Activated CD4-positive, alpha-beta T cell treated with anti-CD3 and anti-CD28 coated beads for 36 hours (primary cell): ENCODE measurements at regions not wholly inside any gene's neighbourhood (a gene's known extent, or its start where the extent isn't known, plus 50 kb on each side); places are given as distances from the start of the nearest gene placed in this dataset.

Source experiments
- ATAC-seq: fragments of 200-7000 bp; cut with Tn5 transposase; one replicate; pipeline ENCODE4 v1.10.0; 2021; ENCODE audit warnings: mild to moderate bottlenecking, moderate library complexity
- CTCF ChIA-PET: fragments of 350-600 bp; sonication (Branson Sonifier 250); formaldehyde crosslinking; loops from one replicate; lab custom pipeline; 2021; ENCODE audit warnings: antibody characterized with exemption; lab: Charles Lee
- POLR2A ChIA-PET: fragments of 350-600 bp; sonication (Branson Sonifier 250); formaldehyde crosslinking; loops from one replicate; lab custom pipeline; 2021; ENCODE audit warnings: antibody characterized with exemption, inconsistent platforms; lab: Charles Lee
- DNase-seq: peaks from one replicate; pipeline ENCODE4 v3.0.0-alpha.2; 2020
- H3K27ac Mint-ChIP-seq: one replicate; pipeline ENCODE4 v1.8.0; 2021; ENCODE audit warnings: mixed read lengths
- H3K27me3 Mint-ChIP-seq: one replicate; pipeline ENCODE4 v1.8.0; 2021; ENCODE audit warnings: mixed read lengths
- H3K36me3 Mint-ChIP-seq: one replicate; pipeline ENCODE4 v1.8.0; 2021; ENCODE audit warnings: low read depth, mixed read lengths
- H3K4me1 Mint-ChIP-seq: one replicate; pipeline ENCODE4 v1.8.0; 2021; ENCODE audit warnings: mixed read lengths
- H3K4me3 Mint-ChIP-seq: one replicate; pipeline ENCODE4 v1.8.0; 2021; ENCODE audit warnings: mild to moderate bottlenecking, moderate library complexity, mixed read lengths
- H3K9me3 Mint-ChIP-seq: one replicate; pipeline ENCODE4 v1.8.0; 2021; ENCODE audit warnings: low read depth, mixed read lengths
- intact Hi-C, 2 experiments: fragments of 100-400 bp; cut with DNase I in 1 of 2; cut with micrococcal nuclease in 1 of 2; formaldehyde crosslinking; loops; one replicate each; pipeline versions ENCODE4 v1.14.2 to v1.15.1; 2022 to 2024; cut with DNase I, micrococcal nuclease

DNA sequence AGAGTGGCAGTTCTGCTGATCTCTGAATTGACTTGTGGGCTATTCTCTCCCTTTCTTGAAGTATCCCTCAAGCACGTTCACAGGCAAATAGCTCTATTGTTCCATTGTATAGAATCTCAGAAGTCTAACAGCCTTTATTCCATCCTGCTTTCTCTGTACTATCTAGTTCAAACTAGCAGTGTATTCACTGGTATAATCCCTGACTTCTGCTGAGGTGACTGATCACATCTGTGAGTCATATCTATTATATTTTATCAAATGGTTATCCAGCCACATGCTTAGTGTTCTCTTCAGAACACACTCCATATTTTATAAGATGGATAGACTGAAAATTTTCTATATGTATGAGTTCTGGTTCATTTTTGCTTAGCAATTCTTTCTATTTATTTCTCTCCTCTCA, 866.1 kb downstream of the C12orf50 start:
- Mint-ChIP-seq H3K4me1 (no peaks in the 10 kb centered on the region), H3K36me3 (no peaks in the 10 kb centered on the region), H3K9me3 (peaks cover 4% of the 10 kb centered on the region), H3K27ac (no peak overlapping the region), H3K4me3 (no peak overlapping the region), H3K27me3 (no peaks in the 10 kb centered on the region)
- CTCF ChIA-PET = no interaction called here
- intact Hi-C loops = no loop called here
- POLR2A ChIA-PET = no interaction called here
- DNase-seq (no peak), ATAC-seq (no peak)

DNA sequence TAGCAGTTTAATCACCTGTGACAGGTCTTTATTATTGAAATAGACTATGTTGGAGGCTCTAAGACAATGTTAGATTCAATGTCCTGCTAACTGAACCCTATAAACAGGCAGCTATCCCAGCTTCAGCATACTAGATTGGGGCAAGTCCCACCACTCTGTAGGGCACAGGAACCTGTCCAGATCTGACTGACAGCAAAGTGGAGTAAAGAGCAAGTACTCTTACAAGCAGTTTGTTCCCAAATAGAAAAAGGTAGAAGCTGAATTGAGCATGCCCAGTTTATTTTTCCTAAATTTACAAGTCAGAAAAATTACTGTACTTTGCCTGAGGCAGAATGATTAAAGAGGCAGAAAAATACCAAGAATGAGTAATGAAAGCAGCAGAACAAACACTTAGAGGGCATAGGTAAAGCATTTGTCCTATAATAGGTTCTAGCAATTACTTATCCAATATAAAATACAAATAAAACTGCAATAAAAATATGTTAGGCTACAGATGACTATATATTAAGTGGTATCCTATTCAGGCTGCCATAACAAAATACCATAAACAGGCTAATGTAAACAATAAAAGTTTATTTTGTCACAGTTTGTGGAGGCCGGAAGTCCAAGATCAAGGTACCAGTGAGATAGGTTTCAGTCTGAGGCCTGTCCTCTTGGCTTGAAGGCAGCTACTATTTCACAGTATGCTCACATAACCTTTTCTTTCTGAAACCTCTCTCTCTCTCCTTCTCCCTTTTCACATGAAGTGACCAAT, 868.2 kb downstream of the C12orf50 start:
- no peaks in the 10 kb centered on the region for H3K27me3 Mint-ChIP-seq
- H3K4me1 Mint-ChIP-seq = no peaks in the 10 kb centered on the region
- H3K27ac Mint-ChIP-seq = no peak overlapping the region
- ATAC-seq (no peak), DNase-seq (no peak)
- CTCF ChIA-PET = no interaction called here
- no peaks in the 10 kb centered on the region for H3K36me3 Mint-ChIP-seq
- POLR2A ChIA-PET = no interaction called here
- intact Hi-C loops = no loop called here
- H3K9me3 Mint-ChIP-seq = no peaks in the 10 kb centered on the region
- no peak overlapping the region for H3K4me3 Mint-ChIP-seq

DNA sequence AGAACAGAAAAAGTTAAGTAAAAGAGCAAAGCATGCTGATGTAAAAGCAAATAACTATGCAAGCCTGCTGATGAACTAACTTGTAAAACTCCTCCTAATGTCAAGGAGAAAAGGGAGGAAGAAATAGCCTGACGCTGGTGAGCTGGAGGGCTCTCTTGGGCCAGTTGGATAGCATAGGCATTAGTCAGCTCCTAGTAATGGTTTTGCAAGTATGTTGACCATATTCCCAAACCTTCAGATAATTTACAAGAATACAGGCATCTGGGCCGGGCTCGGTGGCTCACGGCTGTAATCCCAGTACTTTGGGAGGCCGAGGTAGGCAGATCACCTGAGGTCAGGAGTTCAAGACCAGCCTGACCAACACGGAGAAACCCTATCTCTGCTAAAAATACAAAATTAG, 871.4 kb downstream of the C12orf50 start:
- Mint-ChIP-seq H3K27me3 (no peaks in the 10 kb centered on the region), H3K27ac (no peak overlapping the region), H3K9me3 (no peaks in the 10 kb centered on the region), H3K4me1 (no peaks in the 10 kb centered on the region), H3K4me3 (no peak overlapping the region), H3K36me3 (no peaks in the 10 kb centered on the region)
- intact Hi-C loops = no loop called here
- ChIA-PET POLR2A (no interaction called here), CTCF (no interaction called here)
- ATAC-seq (no peak), DNase-seq (no peak)

DNA sequence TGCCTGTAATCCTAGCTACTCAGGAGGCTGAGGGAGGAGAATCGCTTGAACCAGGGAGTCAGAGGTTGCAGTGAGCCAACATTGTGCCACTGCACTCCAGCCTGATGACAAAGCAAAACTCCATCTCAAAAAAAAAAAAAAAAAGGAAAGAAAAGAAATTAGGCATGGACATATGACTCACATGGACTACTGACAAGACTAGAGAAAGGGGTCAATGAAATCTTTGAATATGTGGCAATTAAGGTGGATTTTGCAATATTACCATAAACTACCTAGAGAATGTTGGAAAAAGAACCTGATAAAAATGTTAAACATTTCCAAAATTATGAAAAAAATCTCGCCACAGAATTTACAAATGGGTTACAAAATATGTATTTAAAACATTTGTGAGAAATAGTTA, 873.6 kb downstream of the C12orf50 start:
- no peaks in the 10 kb centered on the region for H3K4me1 Mint-ChIP-seq
- ATAC-seq (no peak), DNase-seq (no peak)
- no peak overlapping the region for H3K4me3 Mint-ChIP-seq
- no peak overlapping the region for H3K27ac Mint-ChIP-seq
- H3K27me3 Mint-ChIP-seq = no peaks in the 10 kb centered on the region
- H3K9me3 Mint-ChIP-seq = no peaks in the 10 kb centered on the region
- intact Hi-C loops = no loop called here
- CTCF ChIA-PET = no interaction called here
- H3K36me3 Mint-ChIP-seq = no peaks in the 10 kb centered on the region
- POLR2A ChIA-PET = no interaction called here

DNA sequence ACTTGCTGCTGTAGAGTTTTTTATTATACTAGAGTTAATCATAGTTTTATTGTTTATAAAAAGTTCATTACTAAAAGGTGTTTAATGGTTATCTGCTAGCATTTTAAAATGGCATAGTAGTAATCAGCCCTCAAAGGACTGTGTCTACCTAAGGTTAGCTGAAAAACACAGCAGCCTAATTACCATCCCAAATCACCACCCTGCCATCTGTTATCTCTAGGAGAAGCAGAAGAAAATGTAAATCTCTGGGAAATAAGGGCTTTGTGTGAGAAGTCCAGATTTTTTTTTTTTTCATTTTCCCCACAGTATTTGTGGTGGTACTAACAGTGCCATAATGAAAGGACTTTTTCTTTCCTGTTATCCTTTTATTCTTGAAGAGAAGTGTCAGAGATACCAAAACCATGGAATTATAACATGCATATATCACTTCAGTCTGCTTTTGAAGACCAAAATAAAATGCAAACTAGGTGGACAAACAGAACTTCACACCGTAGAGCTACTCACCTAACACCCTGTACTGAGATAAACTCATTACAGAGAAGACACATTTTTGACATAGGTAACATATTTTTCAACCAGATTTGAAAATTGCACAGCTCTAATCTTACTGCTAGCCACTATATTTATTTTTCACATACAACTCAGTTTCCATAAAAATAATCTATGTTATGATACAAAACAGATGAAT, 876.2 kb downstream of the C12orf50 start:
- no peaks in the 10 kb centered on the region for H3K36me3 Mint-ChIP-seq
- ATAC-seq (no peak), DNase-seq (no peak)
- H3K9me3 Mint-ChIP-seq = peaks cover 7% of the 10 kb centered on the region
- POLR2A ChIA-PET = no interaction called here
- H3K27ac Mint-ChIP-seq = no peak overlapping the region
- CTCF ChIA-PET = no interaction called here
- no peaks in the 10 kb centered on the region for H3K27me3 Mint-ChIP-seq
- no peak overlapping the region for H3K4me3 Mint-ChIP-seq
- intact Hi-C loops = no loop called here
- no peaks in the 10 kb centered on the region for H3K4me1 Mint-ChIP-seq

DNA sequence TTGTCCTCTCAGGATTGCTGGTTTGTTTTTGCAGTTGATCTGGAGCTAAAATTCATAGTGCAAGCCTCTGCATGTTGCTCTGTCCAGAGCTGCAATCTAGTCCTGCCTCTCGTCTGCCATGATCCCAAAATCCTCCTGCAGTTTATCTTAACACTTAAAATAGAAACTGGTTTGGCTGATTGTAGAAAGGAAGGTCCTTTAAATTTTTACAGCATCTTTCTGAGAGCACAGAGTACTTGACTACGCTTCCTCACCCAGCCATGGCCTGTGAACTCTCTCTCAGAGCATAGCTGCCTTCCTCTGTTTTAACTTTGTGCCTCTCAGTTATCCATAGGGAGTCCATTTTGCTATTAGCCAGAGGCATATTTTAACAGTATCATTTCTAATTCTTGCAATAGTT, 877.1 kb downstream of the C12orf50 start:
- H3K4me3 Mint-ChIP-seq = no peak overlapping the region
- no peaks in the 10 kb centered on the region for H3K27me3 Mint-ChIP-seq
- H3K27ac Mint-ChIP-seq = no peak overlapping the region
- H3K36me3 Mint-ChIP-seq = no peaks in the 10 kb centered on the region
- H3K9me3 Mint-ChIP-seq = peaks cover 7% of the 10 kb centered on the region
- CTCF ChIA-PET = no interaction called here
- intact Hi-C loops = no loop called here
- no peaks in the 10 kb centered on the region for H3K4me1 Mint-ChIP-seq
- DNase-seq (no peak), ATAC-seq (no peak)
- POLR2A ChIA-PET = no interaction called here

DNA sequence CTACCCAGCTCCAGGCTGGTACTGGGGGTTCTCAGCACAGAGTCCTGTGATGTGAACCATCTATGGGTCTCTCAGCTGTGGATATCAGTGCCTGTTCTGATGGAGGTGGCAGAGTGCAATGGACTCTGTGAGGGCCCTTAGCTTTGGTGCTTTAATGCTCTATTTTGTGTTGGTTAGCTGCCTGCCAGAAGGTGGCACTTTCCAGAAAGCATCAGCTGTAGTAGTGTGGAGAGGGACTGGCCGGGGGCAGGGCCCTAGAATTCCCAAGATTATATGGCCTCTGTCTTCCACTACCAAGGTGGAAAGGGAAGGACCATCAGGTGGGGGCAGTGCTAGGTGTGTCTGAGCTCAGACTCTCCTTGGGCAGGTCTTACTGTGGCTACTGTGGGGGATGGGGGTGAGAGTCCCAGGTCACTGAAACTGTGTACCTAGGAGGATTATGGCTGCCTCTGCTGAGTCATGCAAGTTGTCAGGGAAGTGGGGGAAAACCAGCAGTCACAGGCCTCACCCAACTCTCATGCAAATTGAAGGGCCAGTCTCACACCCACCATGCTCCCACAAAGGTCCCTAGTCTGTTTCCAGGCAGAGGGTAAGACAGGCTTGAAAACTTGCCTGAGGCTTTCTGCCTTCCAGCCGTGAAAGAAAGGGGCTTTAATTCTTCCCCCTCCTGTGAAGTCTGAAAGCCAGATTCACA, 878.1 kb downstream of the C12orf50 start:
- POLR2A ChIA-PET = no interaction called here
- Mint-ChIP-seq H3K9me3 (peaks cover 9% of the 10 kb centered on the region), H3K4me1 (no peaks in the 10 kb centered on the region), H3K36me3 (no peaks in the 10 kb centered on the region), H3K4me3 (no peak overlapping the region), H3K27ac (no peak overlapping the region), H3K27me3 (no peaks in the 10 kb centered on the region)
- no peak for ATAC-seq
- CTCF ChIA-PET = no interaction called here
- intact Hi-C loops = no loop called here
- no peak for DNase-seq

DNA sequence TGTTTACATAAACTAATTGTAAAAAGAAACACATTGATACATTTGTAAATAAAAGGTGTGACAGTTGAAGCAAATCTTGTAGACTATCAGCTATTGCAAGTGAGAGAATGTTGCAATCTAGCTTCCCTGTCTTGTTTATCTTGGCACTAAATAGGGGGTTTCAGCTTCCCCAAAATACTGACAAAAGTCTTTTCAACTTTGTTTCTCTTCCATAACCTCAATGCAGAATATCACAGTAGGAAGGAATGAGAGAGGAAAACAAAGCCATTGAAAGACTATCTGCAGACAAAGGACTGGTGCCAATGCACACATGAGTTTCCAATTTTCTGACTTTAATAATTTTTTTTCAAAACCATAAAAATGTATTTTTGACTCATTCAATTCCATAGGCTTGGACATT, 886.2 kb upstream of the MGAT4C start:
- POLR2A ChIA-PET = no interaction called here
- Mint-ChIP-seq H3K36me3 (no peaks in the 10 kb centered on the region), H3K4me3 (no peak overlapping the region), H3K4me1 (no peaks in the 10 kb centered on the region), H3K27me3 (no peaks in the 10 kb centered on the region), H3K27ac (no peak overlapping the region), H3K9me3 (peaks cover 6% of the 10 kb centered on the region)
- ATAC-seq = no peak
- CTCF ChIA-PET = no interaction called here
- DNase-seq = no peak
- intact Hi-C loops = no loop called here

DNA sequence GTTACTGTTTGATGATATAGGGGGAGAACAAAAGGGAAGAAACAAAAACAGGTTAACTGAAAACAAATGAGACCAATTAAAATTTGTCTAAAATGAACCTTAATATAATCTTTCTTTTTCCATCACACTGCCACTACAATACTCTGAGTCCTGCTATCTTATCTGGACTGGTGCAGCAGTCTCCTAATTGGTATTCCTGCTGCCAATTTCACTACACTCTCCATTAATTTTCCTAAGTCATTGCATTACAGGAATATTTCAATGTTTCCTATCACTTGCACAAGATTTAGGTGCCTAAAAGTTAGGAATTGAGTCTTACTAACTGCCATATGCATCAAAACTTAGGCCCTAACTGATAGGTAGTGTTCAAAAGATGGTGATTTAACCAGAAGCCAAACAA, 884.9 kb upstream of the MGAT4C start:
- intact Hi-C loops = no loop called here
- DNase-seq (no peak), ATAC-seq (no peak)
- H3K27me3 Mint-ChIP-seq = no peaks in the 10 kb centered on the region
- peaks cover 7% of the 10 kb centered on the region for H3K9me3 Mint-ChIP-seq
- POLR2A ChIA-PET = no interaction called here
- no peak overlapping the region for H3K4me3 Mint-ChIP-seq
- H3K4me1 Mint-ChIP-seq = no peaks in the 10 kb centered on the region
- no peaks in the 10 kb centered on the region for H3K36me3 Mint-ChIP-seq
- no peak overlapping the region for H3K27ac Mint-ChIP-seq
- CTCF ChIA-PET = no interaction called here

DNA sequence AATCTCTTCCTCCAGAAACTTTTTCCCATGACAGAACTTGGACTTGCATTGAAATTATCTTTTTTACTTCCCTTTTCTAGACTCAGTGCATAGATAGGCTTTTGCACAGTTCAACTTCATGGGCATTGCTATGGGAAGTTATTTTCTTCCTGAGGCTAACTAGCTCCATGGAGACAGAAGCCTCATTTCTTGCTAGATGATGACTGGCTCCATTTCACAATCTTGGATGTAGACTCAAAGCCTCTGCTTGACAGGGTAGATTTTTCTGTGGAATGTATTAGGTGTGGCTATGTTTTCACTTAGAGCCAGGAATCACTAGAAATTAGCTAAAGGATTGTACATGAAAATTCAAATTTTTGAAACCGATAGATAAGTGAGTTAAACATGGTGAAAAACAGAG, 884.1 kb upstream of the MGAT4C start:
- no peak for DNase-seq
- H3K27me3 Mint-ChIP-seq = no peaks in the 10 kb centered on the region
- ATAC-seq = no peak

DNA sequence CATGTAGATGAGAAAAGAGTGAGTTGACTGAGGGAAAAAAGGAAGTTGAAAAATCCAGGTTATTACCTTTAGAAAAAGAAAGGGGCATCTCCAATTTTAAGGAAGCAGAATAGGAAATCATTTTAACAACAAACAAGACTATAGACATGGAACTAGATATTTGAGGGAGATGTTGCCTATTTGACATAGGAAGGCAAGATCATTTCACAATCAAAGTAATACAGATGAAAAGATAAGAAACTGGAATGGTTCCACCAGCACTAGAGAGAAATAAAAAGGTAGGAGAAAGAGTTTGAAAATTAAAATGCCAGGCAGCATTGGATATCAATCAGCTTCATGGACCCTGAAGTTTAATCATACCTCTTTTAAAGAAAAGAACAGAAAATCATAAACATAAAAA, 881.0 kb upstream of the MGAT4C start:
- intact Hi-C loops = no loop called here
- ChIA-PET CTCF (no interaction called here), POLR2A (no interaction called here)
- Mint-ChIP-seq H3K36me3 (no peaks in the 10 kb centered on the region), H3K9me3 (peaks cover 3% of the 10 kb centered on the region), H3K4me3 (no peak overlapping the region), H3K27ac (no peak overlapping the region), H3K27me3 (no peaks in the 10 kb centered on the region), H3K4me1 (no peaks in the 10 kb centered on the region)
- DNase-seq (no peak), ATAC-seq (no peak)

More for the DNA sequence above, 884.1 kb upstream of the MGAT4C start:
- H3K4me1 Mint-ChIP-seq = no peaks in the 10 kb centered on the region
- no peak overlapping the region for H3K27ac Mint-ChIP-seq
- CTCF ChIA-PET = no interaction called here
- intact Hi-C loops = no loop called here
- POLR2A ChIA-PET = no interaction called here
- H3K4me3 Mint-ChIP-seq = no peak overlapping the region
- H3K9me3 Mint-ChIP-seq = peaks cover 3% of the 10 kb centered on the region
- H3K36me3 Mint-ChIP-seq = no peaks in the 10 kb centered on the region
